SU-DHL-6 (cell line): ENCODE measurements at regions not wholly inside any gene's neighbourhood (a gene's known extent, or its start where the extent isn't known, plus 50 kb on each side); places are given as distances from the start of the nearest gene placed in this dataset.

ENCODE experiments used
- H2AFZ ChIP-seq: fragments of 200-600 bp; sonication (generic); 2 replicates; pipeline ENCODE4 v1.6.1; 2014; ENCODE audit warnings: low read depth, mild to moderate bottlenecking, moderate library complexity, mixed read lengths, antibody characterized with exemption, low read length; ENCODE audit not compliant: severe bottlenecking
- H3F3A ChIP-seq: fragments of 200-600 bp; shearing (Covaris generic); 2 replicates; pipeline ENCODE4 v1.6.0; 2016; ENCODE audit warnings: antibody characterized with exemption, mild to moderate bottlenecking; ENCODE audit not compliant: insufficient read depth
- H3K27ac ChIP-seq: fragments of 200-600 bp; sonication (generic); 2 replicates; pipeline ENCODE4 v1.5.1; 2016; ENCODE audit warnings: low read depth, mild to moderate bottlenecking, low read length, moderate library complexity, mixed read lengths
- H3K27me3 ChIP-seq: fragments of 200-600 bp; sonication (generic), shearing (Covaris generic); 2 replicates; pipeline ENCODE4 v1.6.0; 2014; ENCODE audit warnings: mild to moderate bottlenecking, low read length
- H3K36me3 ChIP-seq: fragments of 200-600 bp; sonication (generic); 2 replicates; pipeline ENCODE4 v1.6.1; 2014; ENCODE audit warnings: mild to moderate bottlenecking, low read length, mixed read lengths
- H3K4me2 ChIP-seq: fragments of 300-600, 200-600 bp; shearing (Covaris generic), sonication (generic); 2 replicates; pipeline ENCODE4 v1.6.0; 2014; ENCODE audit warnings: low read length, low read depth, mild to moderate bottlenecking; ENCODE audit not compliant: poor library complexity, severe bottlenecking
- H3K4me3 ChIP-seq: fragments of 200-600 bp; sonication (generic); 2 replicates; pipeline ENCODE4 v1.5.1; 2014; ENCODE audit warnings: antibody characterized with exemption, low read length, mild to moderate bottlenecking, mixed read lengths; ENCODE audit not compliant: insufficient read depth, poor library complexity, severe bottlenecking
- H3K79me2 ChIP-seq: fragments of 200-600 bp; sonication (generic); 2 replicates; pipeline ENCODE4 v1.6.1; 2014; ENCODE audit warnings: mild to moderate bottlenecking, low read length, moderate library complexity; ENCODE audit not compliant: insufficient read depth
- H3K9ac ChIP-seq: fragments of 200-600 bp; sonication (generic); 2 replicates; pipeline ENCODE4 v1.7.0; 2014; ENCODE audit warnings: mild to moderate bottlenecking, low read length
- H3K9me2 ChIP-seq: fragments of 200-600 bp; sonication (generic); replicated peaks from 2 replicates; pipeline ENCODE4 v1.6.1; 2014; ENCODE audit warnings: low read length; ENCODE audit not compliant: insufficient read depth
- H3K9me3 ChIP-seq: fragments of 200-600 bp; sonication (generic); 2 replicates; pipeline ENCODE4 v1.6.1; 2014; ENCODE audit warnings: low read length, mixed read lengths; ENCODE audit not compliant: insufficient read depth
- H4K20me1 ChIP-seq: fragments of 200-600 bp; sonication (generic); 2 replicates; pipeline ENCODE4 v1.6.1; 2014; ENCODE audit warnings: low read depth, mild to moderate bottlenecking, antibody characterized with exemption, low read length, moderate library complexity, mixed read lengths
- CTCF ChIP-seq: fragments of 200-600 bp; sonication (generic); IDR thresholded peaks from one replicate; pipeline ENCODE4 v1.5.1; 2017; ENCODE audit warnings: antibody characterized with exemption, mild to moderate bottlenecking, low read length, moderate library complexity; ENCODE audit not compliant: insufficient read depth, poor library complexity, severe bottlenecking
- EZH2phosphoT487 ChIP-seq: fragments of 200-600 bp; sonication (generic), shearing (Covaris generic); conservative IDR thresholded peaks from 2 replicates; pipeline ENCODE4 v1.6.1; 2018; ENCODE audit warnings: mild to moderate bottlenecking, antibody characterized with exemption, low read length, moderate library complexity, mixed read lengths

- H3K9me2 ChIP-seq, result no peaks in the 10 kb centered on the region
- no peak overlapping the region for H3K27ac ChIP-seq
- no peaks in the 10 kb centered on the region for H3K27me3 ChIP-seq
- H3K9ac ChIP-seq, result no peak overlapping the region
- no peaks in the 10 kb centered on the region for H3F3A ChIP-seq
- no peaks in the 10 kb centered on the region for H4K20me1 ChIP-seq
- H2AFZ ChIP-seq, result no peak overlapping the region
- TF ChIP-seq EZH2phosphoT487 (no peak), CTCF (no peak)
- no peak overlapping the region for H3K4me3 ChIP-seq
- no peaks in the 10 kb centered on the region for H3K79me2 ChIP-seq
- H3K36me3 ChIP-seq, result no peaks in the 10 kb centered on the region
- no peak overlapping the region for H3K4me2 ChIP-seq
- H3K9me3 ChIP-seq, result no peaks in the 10 kb centered on the region
Observed at GRCh38 chr6:15770347-15771143, 107.7 kb upstream of the DTNBP1 start.

DNA sequence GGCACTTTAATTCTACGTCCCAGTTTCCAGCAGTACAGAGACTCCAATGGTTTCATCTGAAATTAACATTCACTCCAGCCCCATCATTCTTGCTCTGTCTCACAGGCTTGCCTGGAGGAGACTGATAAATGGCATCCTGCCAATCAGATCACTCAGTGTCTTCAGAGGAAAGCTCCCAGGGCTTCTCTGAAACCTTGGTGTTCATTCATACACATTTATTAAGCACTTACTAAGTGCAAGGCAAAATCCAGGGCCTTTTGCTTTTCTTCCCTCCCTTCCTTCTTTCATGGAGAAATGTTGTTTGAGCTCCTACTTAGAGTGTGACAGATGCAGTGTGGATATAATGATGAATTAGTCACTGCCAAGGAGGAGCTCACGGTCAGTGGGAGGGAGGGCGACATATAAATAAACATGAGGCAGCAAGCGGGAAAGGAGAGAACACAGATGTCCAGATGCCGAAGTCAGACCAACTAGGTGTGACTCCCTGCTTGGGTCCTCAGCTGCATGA is 106.7 kb upstream of the DTNBP1 start:
- Histone ChIP-seq H3K79me2 (no peaks in the 10 kb centered on the region), H2AFZ (no peak overlapping the region), H3K27ac (no peak overlapping the region), H3K9ac (no peak overlapping the region), H3K27me3 (no peaks in the 10 kb centered on the region), H3K9me3 (no peaks in the 10 kb centered on the region), H3K4me3 (no peak overlapping the region), H3K4me2 (no peak overlapping the region), H4K20me1 (no peaks in the 10 kb centered on the region), H3K36me3 (no peaks in the 10 kb centered on the region), H3K9me2 (no peaks in the 10 kb centered on the region), H3F3A (no peaks in the 10 kb centered on the region)
- no peak for TF ChIP-seq EZH2phosphoT487
- TF ChIP-seq CTCF, result no peak

DNA sequence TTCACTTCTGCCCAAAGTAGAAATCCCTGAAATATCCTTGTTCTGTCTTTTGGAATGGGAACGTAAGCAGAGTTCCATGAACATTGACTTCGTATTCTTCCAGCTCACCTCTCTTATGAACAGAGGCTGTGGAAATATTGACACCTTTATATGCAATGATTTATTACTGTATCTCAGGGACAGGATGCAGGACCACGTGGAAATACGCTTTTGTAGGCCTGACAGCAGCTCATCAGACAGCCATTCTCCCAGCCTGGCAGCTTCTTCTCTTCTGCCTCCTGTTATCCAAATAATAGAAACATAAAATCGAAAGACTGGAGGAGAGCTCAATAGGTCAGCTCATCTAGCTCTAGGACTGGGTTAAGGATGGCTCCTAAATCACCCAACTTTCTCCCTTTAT is 106.2 kb upstream of the DTNBP1 start:
- no peaks in the 10 kb centered on the region for H3K79me2 ChIP-seq
- H3K36me3 ChIP-seq, result no peaks in the 10 kb centered on the region
- no peak overlapping the region for H2AFZ ChIP-seq
- H3K9me3 ChIP-seq, result no peaks in the 10 kb centered on the region
- TF ChIP-seq EZH2phosphoT487 (no peak), CTCF (no peak)
- H3K4me2 ChIP-seq, result no peak overlapping the region
- H3K9ac ChIP-seq, result no peak overlapping the region
- no peaks in the 10 kb centered on the region for H3K9me2 ChIP-seq
- no peak overlapping the region for H3K27ac ChIP-seq
- no peaks in the 10 kb centered on the region for H3K27me3 ChIP-seq
- H3K4me3 ChIP-seq, result no peak overlapping the region
- no peaks in the 10 kb centered on the region for H3F3A ChIP-seq
- no peaks in the 10 kb centered on the region for H4K20me1 ChIP-seq
